ENCODE measurements at regions not wholly inside any gene's neighbourhood (a gene's known extent, or its start where the extent isn't known, plus 50 kb on each side); places are given as distances from the start of the nearest gene placed in this dataset.

- DNase-seq: no peak
Observed at GRCh38 chr17:62880120-62880519, 72.0 kb upstream of the MARCHF10 start.

- DNase-seq: no peak
Observed at GRCh38 chr17:62876673-62877405, 68.7 kb upstream of the MARCHF10 start.

GRCh38 chr17:62876063-62876462 lies 67.9 kb upstream of the MARCHF10 start:
- no peak for DNase-seq

GRCh38 chr17:62875296-62875695 lies 67.2 kb upstream of the MARCHF10 start:
- DNase-seq: no peak

GRCh38 chr17:62871291-62871690 lies 63.2 kb upstream of the MARCHF10 start:
- DNase-seq: no peak

- no peak for DNase-seq
Observed at GRCh38 chr17:62870552-62870971, 62.4 kb upstream of the MARCHF10 start.

GRCh38 chr17:62870030-62870541 lies 62.0 kb upstream of the MARCHF10 start:
- no peak for DNase-seq

GRCh38 chr17:62868723-62869122 lies 60.6 kb upstream of the MARCHF10 start:
- no peak for DNase-seq

GRCh38 chr17:62868008-62868407 lies 59.9 kb upstream of the MARCHF10 start:
- no peak for DNase-seq

- DNase-seq: no peak
Observed at GRCh38 chr17:62867303-62867702, 59.2 kb upstream of the MARCHF10 start.

GRCh38 chr17:62866471-62866870 lies 58.4 kb upstream of the MARCHF10 start:
- DNase-seq: no peak

- no peak for DNase-seq
Observed at GRCh38 chr17:62865586-62865985, 57.5 kb upstream of the MARCHF10 start.

- DNase-seq: no peak
Observed at GRCh38 chr17:62862251-62862650, 54.1 kb upstream of the MARCHF10 start.

GRCh38 chr17:62860962-62861873 lies 53.1 kb upstream of the MARCHF10 start:
- DNase-seq: no peak

GRCh38 chr17:62859146-62859545 lies 51.0 kb upstream of the MARCHF10 start:
- no peak for DNase-seq
